ENCODE measurements at regions not wholly inside any gene's neighbourhood (a gene's known extent, or its start where the extent isn't known, plus 50 kb on each side); places are given as distances from the start of the nearest gene placed in this dataset.
"Not testable (repeated sequence)": the region's sequence is repeated elsewhere in the genome, so short reads cannot be mapped to it uniquely, and the experiment has no call there.

- no peak overlapping the region for H3K4me3 ChIP-seq (ENCODE audit: insufficient read depth, low read depth, low read length)
- no peaks in the 10 kb centered on the region for H3K36me3 ChIP-seq (replicated peaks; ENCODE audit: control insufficient read depth, insufficient read depth, low read length)
- no peaks in the 10 kb centered on the region for H3K27me3 ChIP-seq (ENCODE audit: control insufficient read depth, insufficient read depth, low read length)
- no peak for DNase-seq
These were observed 374.5 kb downstream of the IL20RB start for GRCh38 chr3:137332297-137332696.

- H3K4me3 ChIP-seq (ENCODE audit: insufficient read depth, low read depth, low read length) = no peak overlapping the region
These were observed 377.7 kb downstream of the IL20RB start for GRCh38 chr3:137335478-137335877.

DNA sequence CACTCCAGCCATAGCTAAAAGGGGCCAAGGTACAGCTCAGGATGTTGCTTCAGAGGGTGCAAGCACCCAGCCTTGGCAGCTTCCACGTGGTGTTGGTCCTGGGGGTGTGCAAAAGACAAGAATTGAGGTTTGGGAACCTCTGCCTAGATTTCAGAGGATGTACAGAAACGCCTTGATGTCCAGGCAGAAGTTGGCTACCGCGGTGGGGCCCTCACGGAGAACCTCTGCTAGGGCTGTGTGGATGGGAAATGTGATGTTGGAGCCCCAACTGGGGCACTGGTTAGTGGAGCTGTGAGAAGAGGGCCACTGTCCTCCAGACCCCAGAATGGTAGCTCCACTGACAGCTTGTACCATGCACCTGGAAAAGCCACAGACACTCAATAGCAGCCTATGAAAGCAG, 380.6 kb downstream of the IL20RB start:
- DNase-seq; H3K27me3 ChIP-seq (ENCODE audit: control insufficient read depth, insufficient read depth, low read length); H3K4me3 ChIP-seq (ENCODE audit: insufficient read depth, low read depth, low read length); H3K36me3 ChIP-seq (replicated peaks; ENCODE audit: control insufficient read depth, insufficient read depth, low read length): not testable (repeated sequence)

More at GRCh38 chr3:137335478-137335877, 377.7 kb downstream of the IL20RB start:
- Histone ChIP-seq H3K36me3 (replicated peaks; ENCODE audit: control insufficient read depth, insufficient read depth, low read length) (no peaks in the 10 kb centered on the region), H3K27me3 (ENCODE audit: control insufficient read depth, insufficient read depth, low read length) (no peaks in the 10 kb centered on the region)
- no peak for DNase-seq

DNA sequence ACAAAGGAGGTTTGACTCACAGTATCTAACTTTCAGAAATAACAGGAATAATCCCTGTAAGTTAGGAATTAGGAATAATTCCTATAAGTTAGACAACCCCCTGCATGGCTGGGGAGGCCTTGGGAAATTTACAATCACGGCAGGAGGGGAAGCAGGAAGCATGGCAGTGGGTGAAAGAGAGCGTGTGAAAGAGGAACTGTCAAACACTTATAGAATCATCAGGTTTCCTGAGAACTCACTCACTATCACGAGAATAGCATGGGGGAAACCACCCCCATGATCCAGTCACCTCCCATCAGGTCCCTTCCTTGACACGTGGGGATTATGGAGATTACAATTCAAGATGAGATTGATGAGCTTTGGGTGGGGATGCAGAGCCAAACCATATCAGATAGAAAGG, 385.5 kb downstream of the IL20RB start:
- H3K27me3 ChIP-seq (ENCODE audit: control insufficient read depth, insufficient read depth, low read length) = no peaks in the 10 kb centered on the region

DNA sequence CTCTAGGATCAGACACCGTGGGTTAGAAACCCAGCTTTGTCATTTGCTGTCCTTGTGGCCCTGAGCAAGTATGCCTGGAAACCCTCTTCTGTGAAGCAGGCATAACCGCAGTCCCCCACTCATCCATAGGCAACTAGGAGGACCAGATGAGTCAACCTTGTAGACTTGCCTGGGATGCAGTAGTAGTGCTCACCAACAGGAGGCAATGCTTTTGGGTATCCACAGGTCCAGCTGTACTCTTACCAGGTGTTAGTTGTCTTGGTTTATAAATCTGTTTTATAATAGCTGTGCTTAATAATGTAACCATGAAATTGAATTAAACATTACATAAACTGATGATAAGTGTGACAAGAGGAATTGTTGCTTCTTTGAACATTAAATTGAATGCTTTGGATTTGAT, 389.3 kb downstream of the IL20RB start:
- peak; percentile 26 for DNase-seq
- Histone ChIP-seq H3K4me3 (ENCODE audit: insufficient read depth, low read depth, low read length) (no peak overlapping the region), H3K27me3 (ENCODE audit: control insufficient read depth, insufficient read depth, low read length) (no peaks in the 10 kb centered on the region), H3K36me3 (replicated peaks; ENCODE audit: control insufficient read depth, insufficient read depth, low read length) (no peaks in the 10 kb centered on the region)

More for the DNA sequence above, 385.5 kb downstream of the IL20RB start:
- no peak for DNase-seq
- Histone ChIP-seq H3K4me3 (ENCODE audit: insufficient read depth, low read depth, low read length) (no peak overlapping the region), H3K36me3 (replicated peaks; ENCODE audit: control insufficient read depth, insufficient read depth, low read length) (no peaks in the 10 kb centered on the region)

DNA sequence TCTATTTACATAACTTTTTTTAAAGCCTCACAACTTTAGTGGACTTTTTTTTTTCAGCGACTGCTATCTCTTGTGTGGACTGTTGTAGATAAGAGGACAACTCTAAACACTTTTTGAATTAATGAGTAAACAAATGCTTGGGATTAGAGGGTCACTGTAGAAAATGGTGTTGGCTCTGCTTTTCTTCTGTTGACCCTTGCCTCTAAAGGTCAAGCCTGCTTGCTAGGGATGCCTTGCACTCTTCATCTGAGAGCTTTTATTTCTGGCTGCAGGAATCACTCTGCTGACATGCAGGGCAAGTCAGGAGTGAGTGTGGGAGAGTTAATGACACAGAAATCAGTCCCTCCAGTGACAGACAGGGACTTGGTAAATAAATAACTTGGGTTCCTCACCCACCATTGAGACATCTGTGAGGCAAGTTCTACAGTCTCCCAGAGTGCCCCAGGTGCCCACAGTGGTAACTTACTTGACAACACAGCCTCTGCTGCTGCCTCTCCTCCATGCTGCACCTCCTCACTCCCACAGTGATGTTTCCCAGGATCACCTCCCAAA, 390.1 kb downstream of the IL20RB start:
- DNase-seq = no peak
- Histone ChIP-seq H3K36me3 (replicated peaks; ENCODE audit: control insufficient read depth, insufficient read depth, low read length) (no peaks in the 10 kb centered on the region), H3K27me3 (ENCODE audit: control insufficient read depth, insufficient read depth, low read length) (no peaks in the 10 kb centered on the region), H3K4me3 (ENCODE audit: insufficient read depth, low read depth, low read length) (no peak overlapping the region)

- no peak overlapping the region for H3K4me3 ChIP-seq (ENCODE audit: insufficient read depth, low read depth, low read length)
- H3K27me3 ChIP-seq (ENCODE audit: control insufficient read depth, insufficient read depth, low read length) = no peaks in the 10 kb centered on the region
- no peaks in the 10 kb centered on the region for H3K36me3 ChIP-seq (replicated peaks; ENCODE audit: control insufficient read depth, insufficient read depth, low read length)
- DNase-seq = no peak
These were observed 391.2 kb downstream of the IL20RB start for GRCh38 chr3:137348936-137349335.

- no peak overlapping the region for H3K4me3 ChIP-seq (ENCODE audit: insufficient read depth, low read depth, low read length)
- DNase-seq = no peak
- H3K36me3 ChIP-seq (replicated peaks; ENCODE audit: control insufficient read depth, insufficient read depth, low read length) = no peaks in the 10 kb centered on the region
- H3K27me3 ChIP-seq (ENCODE audit: control insufficient read depth, insufficient read depth, low read length) = no peaks in the 10 kb centered on the region
These were observed 392.0 kb downstream of the IL20RB start for GRCh38 chr3:137349557-137350348.

GRCh38 chr3:137360531-137361201, 402.9 kb downstream of the IL20RB start:
- no peak overlapping the region for H3K4me3 ChIP-seq (ENCODE audit: insufficient read depth, low read depth, low read length)
- H3K36me3 ChIP-seq (replicated peaks; ENCODE audit: control insufficient read depth, insufficient read depth, low read length) = no peaks in the 10 kb centered on the region
- no peaks in the 10 kb centered on the region for H3K27me3 ChIP-seq (ENCODE audit: control insufficient read depth, insufficient read depth, low read length)
- DNase-seq = no peak

- no peak for DNase-seq
- Histone ChIP-seq H3K36me3 (replicated peaks; ENCODE audit: control insufficient read depth, insufficient read depth, low read length) (no peaks in the 10 kb centered on the region), H3K27me3 (ENCODE audit: control insufficient read depth, insufficient read depth, low read length) (no peaks in the 10 kb centered on the region), H3K4me3 (ENCODE audit: insufficient read depth, low read depth, low read length) (no peak overlapping the region)
These were observed 382.0 kb upstream of the SOX14 start for GRCh38 chr3:137382005-137382594.

DNA sequence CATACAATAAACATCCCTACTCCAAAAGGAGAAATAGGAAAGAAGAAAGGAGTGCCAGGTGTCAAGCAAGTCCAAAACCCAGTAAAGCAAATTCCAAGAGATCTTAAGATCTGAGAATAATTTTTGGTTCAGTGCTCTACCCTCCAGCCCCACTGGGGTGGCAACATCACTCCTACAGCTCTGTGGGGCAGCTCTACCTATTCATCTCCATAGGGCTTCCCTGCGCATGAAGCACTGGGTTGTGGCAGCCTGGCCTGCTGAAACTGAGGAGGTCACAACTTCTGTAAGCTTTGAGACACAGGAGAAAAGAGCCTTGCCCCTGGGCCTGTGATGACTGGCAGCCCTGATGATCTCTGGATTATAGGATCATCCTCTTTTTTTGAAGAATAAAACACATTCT, 378.2 kb upstream of the SOX14 start:
- Histone ChIP-seq H3K4me3 (ENCODE audit: insufficient read depth, low read depth, low read length) (no peak overlapping the region), H3K27me3 (ENCODE audit: control insufficient read depth, insufficient read depth, low read length) (no peaks in the 10 kb centered on the region), H3K36me3 (replicated peaks; ENCODE audit: control insufficient read depth, insufficient read depth, low read length) (no peaks in the 10 kb centered on the region)
- no peak for DNase-seq

DNA sequence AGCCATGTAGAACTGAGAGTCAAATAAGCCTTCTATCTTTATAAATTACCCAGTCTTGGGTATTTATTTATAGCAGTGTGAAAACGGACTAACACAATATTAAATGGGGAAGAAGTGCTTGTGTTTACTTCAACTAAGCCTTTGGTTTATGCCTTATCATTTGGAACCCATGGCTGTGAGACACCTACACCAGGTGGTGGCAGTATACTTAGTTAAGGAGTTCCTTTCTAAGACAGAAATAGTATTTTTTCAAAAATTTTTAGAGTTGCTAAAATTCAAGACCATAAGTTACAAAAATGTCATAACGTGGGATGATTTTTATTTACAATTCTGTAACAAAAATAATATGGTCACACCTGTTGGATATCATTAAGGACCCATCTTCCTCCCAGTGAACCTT, 354.5 kb upstream of the SOX14 start:
- Histone ChIP-seq H3K36me3 (replicated peaks; ENCODE audit: control insufficient read depth, insufficient read depth, low read length) (no peaks in the 10 kb centered on the region), H3K27me3 (ENCODE audit: control insufficient read depth, insufficient read depth, low read length) (no peaks in the 10 kb centered on the region)
- peak; percentile 13 for DNase-seq

DNA sequence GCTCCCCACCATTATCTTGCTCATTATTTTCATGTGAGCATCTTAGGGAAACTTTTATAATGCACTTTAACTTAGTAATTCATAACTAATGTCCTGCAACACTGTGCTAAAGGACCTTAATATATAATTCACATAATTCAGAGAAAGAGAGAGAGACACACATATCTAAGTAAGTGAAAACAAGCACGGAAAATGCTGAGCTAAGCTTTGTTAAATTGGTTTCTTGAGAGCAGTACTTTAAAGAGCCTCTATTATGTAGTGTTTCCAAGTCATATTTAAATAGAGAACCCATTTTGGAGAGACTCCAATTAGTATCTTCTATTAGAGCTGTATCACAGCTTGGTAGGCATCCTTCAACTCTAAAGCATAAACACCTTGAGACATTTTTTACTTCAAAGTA, 354.1 kb upstream of the SOX14 start:
- Histone ChIP-seq H3K4me3 (ENCODE audit: insufficient read depth, low read depth, low read length) (no peak overlapping the region), H3K27me3 (ENCODE audit: control insufficient read depth, insufficient read depth, low read length) (no peaks in the 10 kb centered on the region), H3K36me3 (replicated peaks; ENCODE audit: control insufficient read depth, insufficient read depth, low read length) (no peaks in the 10 kb centered on the region)
- no peak for DNase-seq

More for the DNA sequence above, 354.5 kb upstream of the SOX14 start:
- H3K4me3 ChIP-seq (ENCODE audit: insufficient read depth, low read depth, low read length) = no peak overlapping the region

DNA sequence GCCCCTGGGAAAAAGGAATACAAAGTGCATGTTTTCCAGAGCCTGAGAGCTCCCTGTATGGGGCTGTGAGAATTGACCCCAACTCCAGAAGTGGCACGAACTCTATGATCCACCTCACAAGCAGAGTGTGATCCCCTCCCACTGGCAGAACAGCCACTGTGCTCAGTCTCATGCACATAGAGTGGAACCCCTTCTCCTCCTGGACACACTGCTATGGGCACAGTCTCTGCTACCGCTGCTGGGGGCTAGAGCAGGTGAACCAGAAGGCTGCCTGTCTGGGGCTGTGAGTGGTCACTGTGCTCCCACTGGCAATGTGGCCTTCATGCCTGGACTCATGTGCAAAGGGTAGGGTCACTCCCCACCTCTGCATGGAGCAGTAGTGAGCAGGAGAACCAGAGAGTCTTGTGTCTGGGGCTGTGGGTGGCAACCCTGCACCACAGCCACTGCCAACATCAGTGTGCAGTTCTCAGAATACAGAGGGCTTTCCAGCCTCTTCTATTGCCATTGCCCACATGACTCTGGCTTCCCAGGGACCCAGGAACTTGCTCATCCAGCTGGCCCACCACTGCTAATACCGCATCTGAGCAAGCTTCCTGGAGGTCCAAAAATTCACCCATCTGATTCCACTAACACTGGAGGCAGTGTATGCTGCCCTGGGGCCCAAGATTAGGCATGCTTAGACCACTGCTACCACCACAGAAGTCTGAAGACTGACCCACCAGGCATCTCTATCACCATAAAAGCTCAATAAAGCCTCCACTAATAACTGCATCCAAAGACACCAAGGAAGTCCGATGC, 343.7 kb upstream of the SOX14 start:
- DNase-seq = no peak
- no peaks in the 10 kb centered on the region for H3K27me3 ChIP-seq (ENCODE audit: control insufficient read depth, insufficient read depth, low read length)
- H3K36me3 ChIP-seq (replicated peaks; ENCODE audit: control insufficient read depth, insufficient read depth, low read length) = no peaks in the 10 kb centered on the region
- H3K4me3 ChIP-seq (ENCODE audit: insufficient read depth, low read depth, low read length) = no peak overlapping the region

All from H7 (cell line).